ENCODE measurements at regions not wholly inside any gene's neighbourhood (a gene's known extent, or its start where the extent isn't known, plus 50 kb on each side); places are given as distances from the start of the nearest gene placed in this dataset.

DNA sequence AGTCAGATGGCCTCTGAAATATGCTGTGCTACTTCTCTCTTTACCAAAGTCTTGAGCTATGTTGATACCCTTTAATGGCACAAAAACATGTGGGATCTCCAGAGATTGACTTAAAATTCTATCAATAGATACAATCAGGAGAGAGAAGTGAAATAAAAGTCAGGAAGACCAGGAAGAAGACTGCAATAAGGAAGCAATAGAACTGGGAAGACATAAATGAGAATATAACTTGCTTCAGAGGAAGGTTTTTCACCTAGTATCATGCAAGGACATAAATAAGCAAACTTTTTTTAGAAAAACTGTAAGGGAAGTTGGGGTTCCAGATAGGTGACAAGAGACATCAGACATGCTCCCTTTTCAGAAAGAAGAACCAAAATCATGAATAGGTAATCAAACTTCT is 227.3 kb downstream of the XPNPEP1 start:
- H3K36me3 Mint-ChIP-seq (ENCODE audit: insufficient read depth in 1 of 3, low read depth in 3 of 3): no peaks in the 10 kb centered on the region

More for the DNA sequence above, 227.3 kb downstream of the XPNPEP1 start:
- H3K79me1 ChIP-seq (ENCODE audit: insufficient read depth, low read depth, low read length, poor library complexity, severe bottlenecking): no peaks in the 10 kb centered on the region
- H4K5ac ChIP-seq (ENCODE audit: insufficient read length, low read depth, low read length): no peak overlapping the region
- H4K8ac ChIP-seq (replicated peaks; ENCODE audit: insufficient read length, low read depth, low read length): no peak overlapping the region
- H2BK15ac ChIP-seq (ENCODE audit: low read depth, low read length): no peak overlapping the region
- no peak overlapping the region for H3K9ac ChIP-seq (ENCODE audit: extremely low read depth, insufficient read length, low read length)
- H2BK5ac ChIP-seq (ENCODE audit: insufficient read length, low read length): no peak overlapping the region
- Mint-ChIP-seq H3K4me3 (no peak overlapping the region), H3K9me3 (peaks cover 0 to 3% of the 10 kb centered on the region in 2 experiments; a peak in 2 of 5 replicates), H3K27ac (no peak overlapping the region), H3K27me3 (ENCODE audit: low read depth) (peaks cover 1% of the 10 kb centered on the region; the same call in 1 of the 2 replicates), H3K4me1 (no peaks in the 10 kb centered on the region)
- no peak for TF ChIP-seq CTCF (conservative IDR thresholded peaks at IDR 0.05)
- no peaks in the 10 kb centered on the region for H4K20me1 ChIP-seq (ENCODE audit: control insufficient read depth, insufficient read depth, insufficient read length)
- no peak overlapping the region for H3K18ac ChIP-seq (ENCODE audit: insufficient read length, low read depth, low read length)
- no peak overlapping the region for H3K27ac ChIP-seq (ENCODE audit: insufficient read length, low read depth, low read length)
- H3K4ac ChIP-seq (ENCODE audit: low read depth, low read length): no peak overlapping the region
- H2BK20ac ChIP-seq (ENCODE audit: low read depth, low read length, poor library complexity, severe bottlenecking): no peak overlapping the region
- no peak overlapping the region for H4K91ac ChIP-seq (ENCODE audit: insufficient read length, low read depth, low read length)
- H2BK120ac ChIP-seq (ENCODE audit: low read depth, low read length, poor library complexity, severe bottlenecking): no peak overlapping the region
- no peak overlapping the region for H2AFZ ChIP-seq (ENCODE audit: low read length)
- H3K4me2 ChIP-seq (ENCODE audit: insufficient read depth, insufficient read length, low read length): no peak overlapping the region
- H2BK12ac ChIP-seq (ENCODE audit: insufficient read length, low read depth, low read length): no peak overlapping the region
- H3K23ac ChIP-seq (ENCODE audit: insufficient read length, low read depth, low read length): no peak overlapping the region
- DNase-seq: no peak
- H3K4me1 ChIP-seq (ENCODE audit: insufficient read depth, low read length): no peaks in the 10 kb centered on the region
- no peaks in the 10 kb centered on the region for H3K23me2 ChIP-seq (ENCODE audit: insufficient read length, low read depth, low read length, poor library complexity, severe bottlenecking)
- H3K14ac ChIP-seq (ENCODE audit: insufficient read depth, low read length): no peak overlapping the region
- H3K27me3 ChIP-seq (ENCODE audit: insufficient read depth, low read length): no peaks in the 10 kb centered on the region
- H3K56ac ChIP-seq (ENCODE audit: insufficient read length, low read depth, low read length): no peak overlapping the region
- no peak overlapping the region for H2AK5ac ChIP-seq (ENCODE audit: insufficient read length, low read length)
- H3K9me3 ChIP-seq (ENCODE audit: control insufficient read depth, low read depth, low read length): no peaks in the 10 kb centered on the region
- H3T11ph ChIP-seq (ENCODE audit: low read length): no peak overlapping the region
- no peaks in the 10 kb centered on the region for H3K79me2 ChIP-seq (ENCODE audit: insufficient read depth, low read length)

Measured in H9 (cell line).